Sigmoid colon (tissue), 6 donors: ENCODE measurements at regions not wholly inside any gene's neighbourhood (a gene's known extent, or its start where the extent isn't known, plus 50 kb on each side); places are given as distances from the start of the nearest gene placed in this dataset.

Experiments
- DNase-seq: peaks from one replicate; pipeline ENCODE4 v3.0.0-alpha.2; 2019
- H3K27ac ChIP-seq, 4 donors: fragments of 200-600 bp; sonication (generic); one replicate each; pipeline ENCODE4 v1.5.1; 2016 to 2019; ENCODE audit warnings: mild to moderate bottlenecking in 1 of 4
- H3K27me3 ChIP-seq, 3 donors: fragments of 200-600 bp; sonication (generic); one replicate each; pipeline ENCODE4 v1.5.1; 2019; ENCODE audit warnings: mild to moderate bottlenecking in 1 of 3
- H3K36me3 ChIP-seq, 4 donors: fragments of 200-600 bp; sonication (generic); one replicate each; pipeline ENCODE4 v1.5.1; 2016 to 2019
- H3K4me1 ChIP-seq, 4 donors: fragments of 200-600 bp; sonication (generic); one replicate each; pipeline ENCODE4 v1.5.1; 2017 to 2019
- H3K4me3 ChIP-seq, 4 donors: fragments of 200-600 bp; sonication (generic); one replicate each; pipeline ENCODE4 v1.5.1; 2017 to 2019; ENCODE audit warnings: mild to moderate bottlenecking in 2 of 4, moderate library complexity in 1 of 4
- H3K9me3 ChIP-seq, 4 donors: fragments of 200-600 bp in 3 of 4; sonication (generic) in 3 of 4; one replicate each; pipeline versions ENCODE4 v1.5.1 to v1.6.1; 2013 to 2019
- EP300 ChIP-seq, 4 donors: sonication (generic); formaldehyde crosslinking; IDR thresholded peaks; one replicate each; pipeline ENCODE4 v1.6.1; 2017; ENCODE audit warnings: antibody characterized with exemption in 4 of 4
- POLR2A ChIP-seq, 2 donors: fragments of 450-650 bp; IDR thresholded peaks; one replicate each; pipeline ENCODE4 v1.6.1; 2016; ENCODE audit warnings: antibody characterized with exemption in 2 of 2, mild to moderate bottlenecking in 2 of 2, moderate library complexity in 2 of 2
- POLR2AphosphoS5 ChIP-seq, 4 donors: sonication (generic); formaldehyde crosslinking; IDR thresholded peaks; one replicate each; pipeline ENCODE4 v1.6.1; 2017; ENCODE audit warnings: antibody characterized with exemption in 4 of 4
- WGBS, 2 donors: extraction: QIAGEN DNeasy Blood & Tissue Kit; methylation state at CpG; one replicate each; pipeline ENCODE4 v1.1.7; 2013; 5-methylcytosine and 5-hydroxymethylcytosine counted together
- intact Hi-C: fragments of 100-400 bp; cut with DNase I; formaldehyde crosslinking; loops from one replicate; pipeline ENCODE4 v1.15.1; 2023
- TF ChIP-seq, protein P1 (sequence below), 4 experiments: fragments of 450-650 bp in 3 of 4; fragments of 200-600 bp in 1 of 4; IDR thresholded peaks; one replicate each; pipeline ENCODE4 v1.5.1; 2016 to 2019; ENCODE audit warnings: antibody characterized with exemption in 4 of 4, mild to moderate bottlenecking in 3 of 4, moderate library complexity in 2 of 4
- donor health status: healthy with polysubstance abuse.
- donor health status: healthy.

DNA sequence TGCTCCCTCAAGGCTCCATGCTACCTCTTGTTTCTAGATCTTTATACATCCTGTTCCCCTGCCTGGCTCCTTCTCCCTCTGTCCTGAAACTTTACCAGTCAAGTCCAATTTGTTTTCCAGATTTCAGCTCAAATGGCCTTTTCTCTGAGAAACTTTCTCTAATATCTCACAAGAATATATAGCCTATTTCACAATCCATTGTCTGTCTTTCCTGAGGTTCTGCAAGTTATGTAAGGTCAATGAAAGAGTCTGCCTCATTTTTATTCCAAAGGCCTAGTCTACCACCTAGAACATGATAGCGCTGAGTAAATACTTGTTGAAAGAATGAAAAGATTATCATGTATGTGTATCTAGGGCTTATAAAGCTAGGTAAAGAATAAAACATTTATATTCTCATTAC lies 348.8 kb downstream of the SPRY2 start:
- 97 to 99% methylated on average over 1 of the region's 1 CpG for WGBS, 2 donors
- DNase-seq: no peak
- Histone ChIP-seq H3K4me1 (no peaks in the 10 kb centered on the region), H3K9me3 (no peaks in the 10 kb centered on the region), H3K36me3 (no peaks in the 10 kb centered on the region), H3K27me3 (no peaks in the 10 kb centered on the region), H3K27ac (no peak overlapping the region), H3K4me3 (no peak overlapping the region)
- TF ChIP-seq EP300 (IDR thresholded peaks at IDR 0.05) (no peak), POLR2AphosphoS5 (IDR thresholded peaks at IDR 0.05) (no peak), POLR2A (IDR thresholded peaks at IDR 0.05) (no peak)
- TF ChIP-seq, protein P1, sequence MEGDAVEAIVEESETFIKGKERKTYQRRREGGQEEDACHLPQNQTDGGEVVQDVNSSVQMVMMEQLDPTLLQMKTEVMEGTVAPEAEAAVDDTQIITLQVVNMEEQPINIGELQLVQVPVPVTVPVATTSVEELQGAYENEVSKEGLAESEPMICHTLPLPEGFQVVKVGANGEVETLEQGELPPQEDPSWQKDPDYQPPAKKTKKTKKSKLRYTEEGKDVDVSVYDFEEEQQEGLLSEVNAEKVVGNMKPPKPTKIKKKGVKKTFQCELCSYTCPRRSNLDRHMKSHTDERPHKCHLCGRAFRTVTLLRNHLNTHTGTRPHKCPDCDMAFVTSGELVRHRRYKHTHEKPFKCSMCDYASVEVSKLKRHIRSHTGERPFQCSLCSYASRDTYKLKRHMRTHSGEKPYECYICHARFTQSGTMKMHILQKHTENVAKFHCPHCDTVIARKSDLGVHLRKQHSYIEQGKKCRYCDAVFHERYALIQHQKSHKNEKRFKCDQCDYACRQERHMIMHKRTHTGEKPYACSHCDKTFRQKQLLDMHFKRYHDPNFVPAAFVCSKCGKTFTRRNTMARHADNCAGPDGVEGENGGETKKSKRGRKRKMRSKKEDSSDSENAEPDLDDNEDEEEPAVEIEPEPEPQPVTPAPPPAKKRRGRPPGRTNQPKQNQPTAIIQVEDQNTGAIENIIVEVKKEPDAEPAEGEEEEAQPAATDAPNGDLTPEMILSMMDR (IDR thresholded peaks at IDR 0.05): no peak
- intact Hi-C loops: no loop called here

GRCh38 chr13:79990048-79990447 lies 350.9 kb downstream of the SPRY2 start:
- H3K27me3 ChIP-seq: no peaks in the 10 kb centered on the region
- H3K9me3 ChIP-seq: no peaks in the 10 kb centered on the region
- H3K27ac ChIP-seq: no peak overlapping the region
- H3K36me3 ChIP-seq: no peaks in the 10 kb centered on the region
- no peak for DNase-seq
- H3K4me3 ChIP-seq: no peak overlapping the region
- no peaks in the 10 kb centered on the region for H3K4me1 ChIP-seq
- WGBS, 2 donors: 82 to 92% methylated on average over 2 of the region's 2 CpGs
- intact Hi-C loops: no loop called here
- TF ChIP-seq POLR2A (IDR thresholded peaks at IDR 0.05) (no peak), EP300 (IDR thresholded peaks at IDR 0.05) (no peak), POLR2AphosphoS5 (IDR thresholded peaks at IDR 0.05) (no peak)
- TF ChIP-seq, protein P1 (IDR thresholded peaks at IDR 0.05): no peak

DNA sequence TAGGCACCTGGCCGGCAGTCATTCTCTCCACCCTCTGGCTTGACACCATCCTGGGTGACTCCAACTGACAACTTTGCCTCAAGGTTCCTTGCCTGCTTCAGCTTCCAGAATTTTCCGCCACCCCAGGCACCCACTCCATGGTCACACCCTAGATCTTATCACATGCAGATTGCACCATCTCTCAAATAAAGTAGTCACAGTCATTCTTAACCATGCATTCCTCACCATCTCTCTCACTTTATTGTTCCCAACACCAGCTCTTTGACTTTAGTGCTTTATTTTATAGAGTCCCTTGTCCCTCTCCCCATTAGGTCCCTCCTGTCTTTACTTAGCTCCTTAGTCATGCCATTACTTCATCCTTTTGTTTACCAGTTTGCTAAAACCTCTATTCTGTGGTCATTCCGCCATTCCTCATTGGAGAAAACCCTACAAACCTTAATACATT lies 351.7 kb downstream of the SPRY2 start:
- TF ChIP-seq, protein P1 (IDR thresholded peaks at IDR 0.05): no peak
- TF ChIP-seq EP300 (IDR thresholded peaks at IDR 0.05): no peak
- no peak for TF ChIP-seq POLR2A (IDR thresholded peaks at IDR 0.05)
- no peak for TF ChIP-seq POLR2AphosphoS5 (IDR thresholded peaks at IDR 0.05)
- Histone ChIP-seq H3K27ac (no peak overlapping the region), H3K27me3 (no peaks in the 10 kb centered on the region), H3K4me3 (no peak overlapping the region), H3K4me1 (no peaks in the 10 kb centered on the region), H3K36me3 (no peaks in the 10 kb centered on the region), H3K9me3 (no peaks in the 10 kb centered on the region)
- 58 to 80% methylated on average over 3 of the region's 3 CpGs for WGBS, 2 donors
- no peak for DNase-seq
- intact Hi-C loops: no loop called here

DNA sequence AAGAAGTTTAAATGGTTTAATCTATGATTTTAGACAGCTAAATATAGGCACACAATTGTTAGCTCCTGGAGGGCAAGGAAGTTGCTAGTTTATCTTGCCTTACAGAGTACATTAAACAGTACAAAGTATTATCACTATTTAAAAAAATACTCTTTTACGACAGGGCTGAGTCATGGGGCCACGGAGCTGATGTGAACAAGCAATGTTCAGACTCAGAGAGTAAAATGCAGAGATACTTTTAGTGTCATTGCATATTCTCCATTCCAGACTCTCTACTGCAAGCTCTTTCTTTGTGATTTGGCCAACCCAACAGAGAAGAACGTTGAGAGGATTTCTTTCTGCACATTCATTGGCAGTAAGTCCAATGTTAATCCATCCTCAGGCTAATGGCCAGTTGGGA lies 352.4 kb downstream of the SPRY2 start:
- DNase-seq: no peak
- intact Hi-C loops: no loop called here
- Histone ChIP-seq H3K27me3 (no peaks in the 10 kb centered on the region), H3K4me1 (no peaks in the 10 kb centered on the region), H3K27ac (no peak overlapping the region), H3K9me3 (no peaks in the 10 kb centered on the region), H3K36me3 (no peaks in the 10 kb centered on the region), H3K4me3 (no peak overlapping the region)
- 15 to 66% methylated on average over 3 of the region's 3 CpGs for WGBS, 2 donors
- TF ChIP-seq POLR2AphosphoS5 (IDR thresholded peaks at IDR 0.05) (no peak), EP300 (IDR thresholded peaks at IDR 0.05) (no peak), POLR2A (IDR thresholded peaks at IDR 0.05) (no peak)
- TF ChIP-seq, protein P1 (IDR thresholded peaks at IDR 0.05): no peak

- H3K36me3 ChIP-seq: no peaks in the 10 kb centered on the region
- H3K27ac ChIP-seq: no peak overlapping the region
- no peak for DNase-seq
- no peak overlapping the region for H3K4me3 ChIP-seq
- H3K9me3 ChIP-seq: no peaks in the 10 kb centered on the region
- intact Hi-C loops: no loop called here
- no peaks in the 10 kb centered on the region for H3K4me1 ChIP-seq
- H3K27me3 ChIP-seq: no peaks in the 10 kb centered on the region
- no peak for TF ChIP-seq EP300 (IDR thresholded peaks at IDR 0.05)
- TF ChIP-seq POLR2AphosphoS5 (IDR thresholded peaks at IDR 0.05): no peak
Observed at GRCh38 chr13:79987761-79988160, 353.2 kb downstream of the SPRY2 start.
